WTC11 (cell line): ENCODE measurements at regions not wholly inside any gene's neighbourhood (a gene's known extent, or its start where the extent isn't known, plus 50 kb on each side); places are given as distances from the start of the nearest gene placed in this dataset.

ENCODE experiments used
- ATAC-seq: fragments of 200-7000 bp; cut with Tn5 transposase; 2 replicates; pipeline ENCODE4 v1.10.0; 2021; ENCODE audit warnings: mild to moderate bottlenecking, moderate library complexity
- CTCF ChIA-PET: fragments of 300-600 bp; sonication (Branson Sonifier 250); formaldehyde crosslinking; loops from one replicate; lab custom pipeline; 2021; ENCODE audit warnings: antibody characterized with exemption; lab: Charles Lee
- POLR2A ChIA-PET: fragments of 350-600 bp; sonication (Branson Sonifier 250); formaldehyde crosslinking; loops from one replicate; lab custom pipeline; 2021; ENCODE audit warnings: antibody characterized with exemption; lab: Charles Lee
- DNase-seq: peaks from one replicate; pipeline ENCODE4 v3.0.0; 2021; ENCODE audit warnings: low spot score
- H3K27ac Mint-ChIP-seq: 2 replicates; pipeline ENCODE4 v1.8.0; 2021; ENCODE audit warnings: mixed read lengths
- H3K27me3 Mint-ChIP-seq: 2 replicates; pipeline ENCODE4 v1.8.0; 2021; ENCODE audit warnings: low read depth, mild to moderate bottlenecking, moderate library complexity, mixed read lengths
- H3K36me3 Mint-ChIP-seq: 2 replicates; pipeline ENCODE4 v1.8.0; 2021; ENCODE audit warnings: mixed read lengths
- H3K4me1 Mint-ChIP-seq: 2 replicates; pipeline ENCODE4 v1.8.0; 2022; ENCODE audit warnings: mixed read lengths
- H3K4me3 Mint-ChIP-seq: 2 replicates; pipeline ENCODE4 v1.8.0; 2021; ENCODE audit warnings: mild to moderate bottlenecking, moderate library complexity, mixed read lengths
- H3K9me3 Mint-ChIP-seq: 2 replicates; pipeline ENCODE4 v1.8.0; 2021; ENCODE audit warnings: mixed read lengths
- CBFB ChIP-seq: sonication (generic); formaldehyde crosslinking; IDR thresholded peaks from 2 replicates; pipeline ENCODE4 v1.8.1; 2022; ENCODE audit warnings: mild to moderate bottlenecking, low read depth, missing genetic modification reagents
- CTCF ChIP-seq: fragments of 200-600 bp; IDR thresholded peaks from 2 replicates; pipeline ENCODE4 v1.8.0; 2022; ENCODE audit warnings: antibody characterized with exemption
- E2F5 ChIP-seq: sonication (generic); formaldehyde crosslinking; IDR thresholded peaks from 2 replicates; pipeline ENCODE4 v1.8.1; 2022; ENCODE audit warnings: mild to moderate bottlenecking, moderate library complexity, missing genetic modification reagents
- ELF4 ChIP-seq: sonication (generic); formaldehyde crosslinking; IDR thresholded peaks from 2 replicates; pipeline ENCODE4 v1.8.1; 2022; ENCODE audit warnings: low read depth, mild to moderate bottlenecking, moderate library complexity, missing genetic modification reagents
- EMX1 ChIP-seq: fragments of 250-450 bp; sonication (Bioruptor Pico); IDR thresholded peaks from 2 replicates; pipeline ENCODE4 v1.8.0; 2021; ENCODE audit warnings: mild to moderate bottlenecking
- GRHL2 ChIP-seq: fragments of 250-450 bp; sonication (Bioruptor Pico); IDR thresholded peaks from 2 replicates; pipeline ENCODE4 v1.8.0; 2022; ENCODE audit warnings: mild to moderate bottlenecking, moderate library complexity; ENCODE audit not compliant: insufficient replicate concordance, severe bottlenecking
- GTF2I ChIP-seq: fragments of 250-450 bp; sonication (Bioruptor Pico); conservative IDR thresholded peaks from 2 replicates; pipeline ENCODE4 v1.4.0; 2021; ENCODE audit warnings: mild to moderate bottlenecking
- KAT7 ChIP-seq: sonication (generic); formaldehyde crosslinking; IDR thresholded peaks from 2 replicates; pipeline ENCODE4 v1.8.1; 2023; ENCODE audit warnings: missing genetic modification reagents, mild to moderate bottlenecking, borderline replicate concordance
- NFE2L1 ChIP-seq: sonication (generic); formaldehyde crosslinking; IDR thresholded peaks from 2 replicates; pipeline ENCODE4 v1.8.1; 2023; ENCODE audit warnings: missing genetic modification reagents
- OVOL2 ChIP-seq: fragments of 250-450 bp; sonication (Bioruptor Pico); IDR thresholded peaks from 2 replicates; pipeline ENCODE4 v1.9.0; 2021; ENCODE audit warnings: mild to moderate bottlenecking, borderline replicate concordance
- SP1 ChIP-seq: sonication (generic); formaldehyde crosslinking; conservative IDR thresholded peaks from 2 replicates; pipeline ENCODE4 v1.8.1; 2022; ENCODE audit warnings: missing genetic modification reagents
- ZMAT4 ChIP-seq: fragments of 250-450 bp; sonication (Bioruptor Pico); IDR thresholded peaks from 2 replicates; pipeline ENCODE4 v1.9.0; 2021; ENCODE audit warnings: mild to moderate bottlenecking
- ZNF121 ChIP-seq: sonication (generic); formaldehyde crosslinking; IDR thresholded peaks from 2 replicates; pipeline ENCODE4 v1.8.0; 2023; ENCODE audit warnings: missing genetic modification reagents
- ZNF396 ChIP-seq: fragments of 250-450 bp; sonication (Bioruptor Pico); IDR thresholded peaks from 2 replicates; pipeline ENCODE4 v1.8.0; 2021; ENCODE audit warnings: mild to moderate bottlenecking, moderate library complexity, borderline replicate concordance
- ZNF671 ChIP-seq: fragments of 250-450 bp; sonication (Bioruptor Pico); IDR thresholded peaks from 2 replicates; pipeline ENCODE4 v1.8.0; 2021; ENCODE audit warnings: mild to moderate bottlenecking
- ZSCAN18 ChIP-seq: fragments of 250-450 bp; sonication (Bioruptor Pico); IDR thresholded peaks from 2 replicates; pipeline ENCODE4 v2.1.2; 2022; ENCODE audit warnings: mild to moderate bottlenecking, moderate library complexity
- TF ChIP-seq, protein P1 (sequence below): sonication (generic); formaldehyde crosslinking; IDR thresholded peaks from 2 replicates; pipeline ENCODE4 v1.8.0; 2022; ENCODE audit warnings: missing genetic modification reagents
- TF ChIP-seq, protein P2 (sequence below): sonication (generic); formaldehyde crosslinking; IDR thresholded peaks from 2 replicates; pipeline ENCODE4 v1.8.1; 2022; ENCODE audit warnings: missing genetic modification reagents, borderline replicate concordance
- TF ChIP-seq, protein P3 (sequence below): sonication (generic); formaldehyde crosslinking; IDR thresholded peaks from 2 replicates; pipeline ENCODE4 v1.8.1; 2022; ENCODE audit warnings: low read depth, mild to moderate bottlenecking, moderate library complexity, missing genetic modification reagents, borderline replicate concordance

- peaks cover 38% of the 10 kb centered on the region for H3K36me3 Mint-ChIP-seq
- no peak overlapping the region for H3K27ac Mint-ChIP-seq
- peaks cover 7% of the 10 kb centered on the region for H3K27me3 Mint-ChIP-seq
- H3K4me3 Mint-ChIP-seq: no peak overlapping the region
- H3K9me3 Mint-ChIP-seq: peaks cover 33% of the 10 kb centered on the region
- no peaks in the 10 kb centered on the region for H3K4me1 Mint-ChIP-seq
- TF ChIP-seq, protein P1, sequence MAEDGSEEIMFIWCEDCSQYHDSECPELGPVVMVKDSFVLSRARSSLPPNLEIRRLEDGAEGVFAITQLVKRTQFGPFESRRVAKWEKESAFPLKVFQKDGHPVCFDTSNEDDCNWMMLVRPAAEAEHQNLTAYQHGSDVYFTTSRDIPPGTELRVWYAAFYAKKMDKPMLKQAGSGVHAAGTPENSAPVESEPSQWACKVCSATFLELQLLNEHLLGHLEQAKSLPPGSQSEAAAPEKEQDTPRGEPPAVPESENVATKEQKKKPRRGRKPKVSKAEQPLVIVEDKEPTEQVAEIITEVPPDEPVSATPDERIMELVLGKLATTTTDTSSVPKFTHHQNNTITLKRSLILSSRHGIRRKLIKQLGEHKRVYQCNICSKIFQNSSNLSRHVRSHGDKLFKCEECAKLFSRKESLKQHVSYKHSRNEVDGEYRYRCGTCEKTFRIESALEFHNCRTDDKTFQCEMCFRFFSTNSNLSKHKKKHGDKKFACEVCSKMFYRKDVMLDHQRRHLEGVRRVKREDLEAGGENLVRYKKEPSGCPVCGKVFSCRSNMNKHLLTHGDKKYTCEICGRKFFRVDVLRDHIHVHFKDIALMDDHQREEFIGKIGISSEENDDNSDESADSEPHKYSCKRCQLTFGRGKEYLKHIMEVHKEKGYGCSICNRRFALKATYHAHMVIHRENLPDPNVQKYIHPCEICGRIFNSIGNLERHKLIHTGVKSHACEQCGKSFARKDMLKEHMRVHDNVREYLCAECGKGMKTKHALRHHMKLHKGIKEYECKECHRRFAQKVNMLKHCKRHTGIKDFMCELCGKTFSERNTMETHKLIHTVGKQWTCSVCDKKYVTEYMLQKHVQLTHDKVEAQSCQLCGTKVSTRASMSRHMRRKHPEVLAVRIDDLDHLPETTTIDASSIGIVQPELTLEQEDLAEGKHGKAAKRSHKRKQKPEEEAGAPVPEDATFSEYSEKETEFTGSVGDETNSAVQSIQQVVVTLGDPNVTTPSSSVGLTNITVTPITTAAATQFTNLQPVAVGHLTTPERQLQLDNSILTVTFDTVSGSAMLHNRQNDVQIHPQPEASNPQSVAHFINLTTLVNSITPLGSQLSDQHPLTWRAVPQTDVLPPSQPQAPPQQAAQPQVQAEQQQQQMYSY: no peak
- TF ChIP-seq SP1 (CRISPR knock-in tag) (no peak), GRHL2 (no peak), CBFB (no peak), E2F5 (CRISPR knock-in tag) (no peak), ZNF671 (CRISPR knock-in tag) (no peak), NFE2L1 (CRISPR knock-in tag) (no peak), ZSCAN18 (CRISPR knock-in tag) (no peak), ZNF121 (CRISPR knock-in tag) (no peak), ZMAT4 (no peak), ELF4 (no peak), OVOL2 (no peak)
- TF ChIP-seq, protein P2, sequence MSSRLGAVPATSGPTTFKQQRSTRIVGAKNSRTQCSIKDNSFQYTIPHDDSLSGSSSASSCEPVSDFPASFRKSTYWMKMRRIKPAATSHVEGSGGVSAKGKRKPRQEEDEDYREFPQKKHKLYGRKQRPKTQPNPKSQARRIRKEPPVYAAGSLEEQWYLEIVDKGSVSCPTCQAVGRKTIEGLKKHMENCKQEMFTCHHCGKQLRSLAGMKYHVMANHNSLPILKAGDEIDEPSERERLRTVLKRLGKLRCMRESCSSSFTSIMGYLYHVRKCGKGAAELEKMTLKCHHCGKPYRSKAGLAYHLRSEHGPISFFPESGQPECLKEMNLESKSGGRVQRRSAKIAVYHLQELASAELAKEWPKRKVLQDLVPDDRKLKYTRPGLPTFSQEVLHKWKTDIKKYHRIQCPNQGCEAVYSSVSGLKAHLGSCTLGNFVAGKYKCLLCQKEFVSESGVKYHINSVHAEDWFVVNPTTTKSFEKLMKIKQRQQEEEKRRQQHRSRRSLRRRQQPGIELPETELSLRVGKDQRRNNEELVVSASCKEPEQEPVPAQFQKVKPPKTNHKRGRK (CRISPR knock-in tag): no peak
- TF ChIP-seq, protein P3, sequence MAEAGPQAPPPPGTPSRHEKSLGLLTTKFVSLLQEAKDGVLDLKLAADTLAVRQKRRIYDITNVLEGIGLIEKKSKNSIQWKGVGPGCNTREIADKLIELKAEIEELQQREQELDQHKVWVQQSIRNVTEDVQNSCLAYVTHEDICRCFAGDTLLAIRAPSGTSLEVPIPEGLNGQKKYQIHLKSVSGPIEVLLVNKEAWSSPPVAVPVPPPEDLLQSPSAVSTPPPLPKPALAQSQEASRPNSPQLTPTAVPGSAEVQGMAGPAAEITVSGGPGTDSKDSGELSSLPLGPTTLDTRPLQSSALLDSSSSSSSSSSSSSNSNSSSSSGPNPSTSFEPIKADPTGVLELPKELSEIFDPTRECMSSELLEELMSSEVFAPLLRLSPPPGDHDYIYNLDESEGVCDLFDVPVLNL (CRISPR knock-in tag): no peak
- ATAC-seq (no peak), DNase-seq (no peak)
- ChIA-PET POLR2A (interaction anchor here (0.5 kb wide), 1 partner anchor 70 kb away, joined by 3 read pairs; no protein-coding TSS in a partner anchor), CTCF (no interaction called here)
Observed at GRCh38 chr1:2894381-2895041, 93.0 kb upstream of the TTC34 start.

- no peaks in the 10 kb centered on the region for H3K4me1 Mint-ChIP-seq
- no peak for DNase-seq
- no peak overlapping the region for H3K4me3 Mint-ChIP-seq
- POLR2A ChIA-PET: no interaction called here
- H3K9me3 Mint-ChIP-seq: peaks cover 42% of the 10 kb centered on the region
- H3K36me3 Mint-ChIP-seq: peaks cover 45% of the 10 kb centered on the region
- no peak for ATAC-seq
- H3K27me3 Mint-ChIP-seq: peaks cover 11% of the 10 kb centered on the region
- TF ChIP-seq KAT7 (CRISPR knock-in tag) (no peak), GTF2I (CRISPR knock-in tag) (no peak), ZNF396 (no peak), EMX1 (CRISPR knock-in tag) (no peak), CTCF (no peak), NFE2L1 (CRISPR knock-in tag) (no peak)
- TF ChIP-seq, all 79 proteins: peak for 0
- CTCF ChIA-PET: no interaction called here
- H3K27ac Mint-ChIP-seq: no peak overlapping the region
Observed at GRCh38 chr1:2896824-2897223, 95.3 kb upstream of the TTC34 start.
